Nucleus accumbens (tissue), 56 donors: ENCODE measurements at regions not wholly inside any gene's neighbourhood (a gene's known extent, or its start where the extent isn't known, plus 50 kb on each side); places are given as distances from the start of the nearest gene placed in this dataset.

Experiments
- DNase-seq, 56 donors: peaks; one replicate each; lab custom pipeline; 2025; lab: John Stamatoyannopoulos, UW

DNA sequence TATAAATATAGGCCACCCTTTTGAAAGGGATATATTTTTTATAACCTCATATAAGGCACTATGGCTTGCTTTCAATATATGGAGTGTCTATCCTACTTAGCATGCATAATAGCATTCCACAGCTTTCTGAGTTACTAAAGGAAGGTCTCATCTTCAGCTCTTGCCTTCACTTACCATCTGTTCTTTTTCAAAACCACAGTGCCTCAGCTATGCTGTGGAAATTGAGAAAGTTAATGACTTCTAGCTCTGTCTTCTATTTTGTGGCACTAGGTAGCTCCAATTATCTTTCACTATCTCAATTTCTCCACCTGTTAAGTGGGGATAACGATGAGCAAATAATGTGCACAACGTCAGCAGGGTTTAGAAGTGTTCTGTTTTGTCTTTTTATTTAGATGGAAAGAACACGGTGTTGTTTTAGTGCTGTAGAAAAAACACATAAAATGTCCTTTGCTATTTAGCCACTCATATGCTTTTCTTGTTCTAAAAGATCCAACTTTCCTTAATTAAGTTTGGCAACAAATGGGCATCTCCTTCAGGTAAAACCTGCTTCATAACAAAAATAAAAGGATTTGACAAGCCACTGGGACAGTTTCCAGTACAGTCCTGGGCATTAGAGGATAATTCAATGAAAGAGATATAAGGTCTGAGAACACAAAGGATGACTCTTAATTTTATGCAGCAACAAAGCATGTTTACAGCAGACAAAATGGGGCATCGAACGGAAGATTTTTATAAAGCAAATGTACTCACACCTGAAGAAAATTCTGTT lies 462.0 kb upstream of the SYT1 start:
- no peak for DNase-seq

DNA sequence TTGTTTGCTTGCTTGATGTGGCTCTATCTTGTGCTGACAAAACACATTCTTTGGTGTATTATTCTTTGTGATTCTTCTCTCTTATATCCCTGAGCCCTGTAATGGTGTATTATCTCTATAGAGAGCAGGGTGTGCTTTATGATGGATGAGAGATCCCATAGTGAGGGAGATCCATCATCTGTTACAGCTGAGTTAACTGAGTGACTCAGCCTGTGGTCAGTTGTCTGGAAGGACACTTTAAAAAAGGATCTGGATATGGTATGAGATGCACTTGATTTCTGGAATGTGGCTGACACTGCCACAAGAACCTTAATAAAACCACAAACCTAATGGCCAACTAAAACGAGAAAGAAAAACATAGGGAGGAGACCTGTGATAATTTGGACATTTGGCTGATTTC lies 461.4 kb upstream of the SYT1 start:
- no peak for DNase-seq

GRCh38 chr12:78403681-78404080 lies 460.9 kb upstream of the SYT1 start:
- DNase-seq: no peak

DNA sequence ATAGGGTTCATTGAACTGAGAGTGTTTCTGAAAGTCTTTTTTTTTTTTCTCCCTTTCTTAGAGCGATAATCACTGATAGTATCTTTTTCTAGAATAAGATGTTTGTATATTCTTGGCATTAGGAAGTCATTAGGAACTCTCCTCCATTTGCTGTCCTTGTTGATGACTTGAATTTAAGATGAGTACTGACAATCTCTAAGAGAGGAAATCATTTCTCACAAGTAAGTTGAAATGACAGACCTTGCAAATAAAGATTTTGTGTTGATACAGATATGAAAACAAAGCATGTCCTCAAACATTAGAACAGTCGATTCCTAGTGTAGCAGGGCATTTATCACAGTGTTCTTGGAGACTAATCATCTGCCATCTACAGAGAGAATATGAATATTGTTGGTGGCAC lies 458.4 kb upstream of the SYT1 start:
- no peak for DNase-seq

DNA sequence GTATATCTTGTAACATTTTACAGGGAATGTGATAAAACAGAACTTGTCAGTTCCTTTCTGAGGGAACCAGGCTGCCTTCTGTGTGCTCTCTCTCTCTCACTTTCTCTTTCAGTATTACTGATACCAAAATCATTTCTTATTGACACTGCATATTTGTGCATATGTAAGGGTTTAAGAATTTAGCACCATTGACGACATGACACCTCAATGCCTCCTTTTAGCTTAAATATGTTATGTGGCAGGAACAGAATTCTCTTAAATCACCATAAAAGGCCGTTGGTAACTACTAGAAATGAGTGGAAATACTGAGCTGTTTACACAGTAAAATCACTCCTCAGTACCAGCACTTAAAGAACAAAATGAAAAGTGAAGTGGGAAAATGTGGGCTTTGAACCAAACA lies 457.7 kb upstream of the SYT1 start:
- no peak for DNase-seq

- no peak for DNase-seq
Measured at GRCh38 chr12:78407722-78408121, 456.9 kb upstream of the SYT1 start.

- DNase-seq: no peak
Measured at GRCh38 chr12:78414071-78414470, 450.5 kb upstream of the SYT1 start.

GRCh38 chr12:78418919-78419318 lies 445.7 kb upstream of the SYT1 start:
- DNase-seq: no peak

DNA sequence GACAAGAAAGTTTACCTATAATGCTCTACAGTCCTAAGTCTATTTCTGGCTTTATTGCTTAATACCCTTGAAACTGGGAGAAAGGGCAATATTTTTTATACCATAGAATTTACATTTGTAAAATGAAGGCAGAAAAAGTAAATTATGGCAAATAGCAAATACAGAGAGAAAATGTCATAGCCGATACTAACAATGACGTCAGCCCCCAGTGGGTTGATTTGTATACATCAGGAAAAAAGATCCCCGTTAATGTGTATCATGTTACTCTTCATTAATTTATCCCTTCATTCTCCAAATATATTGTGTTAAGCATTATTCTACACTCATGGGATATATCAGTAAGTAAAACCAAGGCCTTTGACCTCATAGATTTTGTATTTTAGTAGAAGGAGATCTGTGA lies 445.1 kb upstream of the SYT1 start:
- no peak for DNase-seq

DNA sequence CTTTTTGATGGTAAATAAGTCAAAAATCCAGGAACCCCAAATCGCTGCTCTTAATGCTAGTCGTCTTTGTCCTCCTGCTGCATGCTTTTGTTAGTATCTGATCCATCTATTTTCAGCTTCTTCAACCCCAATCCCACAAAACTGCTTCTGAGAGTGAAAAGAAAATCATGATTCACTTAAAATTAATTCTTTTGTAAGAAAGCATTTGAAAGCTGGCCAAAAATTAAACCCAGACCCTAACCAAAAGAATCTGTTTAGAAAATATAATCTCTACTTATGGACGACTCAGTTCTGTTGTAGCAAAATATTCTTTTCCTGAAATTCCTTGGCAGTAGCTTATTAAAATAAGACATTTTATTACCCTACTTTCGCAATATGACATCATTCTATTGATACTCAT lies 443.6 kb upstream of the SYT1 start:
- no peak for DNase-seq

GRCh38 chr12:78430551-78430950 lies 434.0 kb upstream of the SYT1 start:
- no peak for DNase-seq

GRCh38 chr12:78431931-78432330 lies 432.6 kb upstream of the SYT1 start:
- DNase-seq: no peak

DNA sequence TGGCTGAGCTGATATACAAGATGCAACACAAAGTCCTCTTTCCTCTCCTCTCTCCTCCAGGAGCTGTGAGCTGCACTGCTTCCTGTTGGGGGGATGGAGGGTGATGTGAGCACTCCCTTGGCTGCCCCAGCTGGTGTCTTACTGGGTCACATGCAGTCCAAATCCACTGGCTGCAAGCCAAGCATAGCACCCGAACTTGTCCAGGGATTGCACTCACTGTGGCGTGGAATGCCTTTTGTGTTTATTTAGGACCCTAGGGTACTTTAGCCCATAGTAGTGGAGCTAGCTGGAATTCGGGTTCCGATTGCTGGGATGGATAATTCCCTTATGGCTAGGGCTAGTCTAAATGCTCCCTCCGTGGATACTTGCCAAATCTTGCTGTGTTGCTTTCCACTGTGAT lies 424.9 kb upstream of the SYT1 start:
- DNase-seq: no peak

DNA sequence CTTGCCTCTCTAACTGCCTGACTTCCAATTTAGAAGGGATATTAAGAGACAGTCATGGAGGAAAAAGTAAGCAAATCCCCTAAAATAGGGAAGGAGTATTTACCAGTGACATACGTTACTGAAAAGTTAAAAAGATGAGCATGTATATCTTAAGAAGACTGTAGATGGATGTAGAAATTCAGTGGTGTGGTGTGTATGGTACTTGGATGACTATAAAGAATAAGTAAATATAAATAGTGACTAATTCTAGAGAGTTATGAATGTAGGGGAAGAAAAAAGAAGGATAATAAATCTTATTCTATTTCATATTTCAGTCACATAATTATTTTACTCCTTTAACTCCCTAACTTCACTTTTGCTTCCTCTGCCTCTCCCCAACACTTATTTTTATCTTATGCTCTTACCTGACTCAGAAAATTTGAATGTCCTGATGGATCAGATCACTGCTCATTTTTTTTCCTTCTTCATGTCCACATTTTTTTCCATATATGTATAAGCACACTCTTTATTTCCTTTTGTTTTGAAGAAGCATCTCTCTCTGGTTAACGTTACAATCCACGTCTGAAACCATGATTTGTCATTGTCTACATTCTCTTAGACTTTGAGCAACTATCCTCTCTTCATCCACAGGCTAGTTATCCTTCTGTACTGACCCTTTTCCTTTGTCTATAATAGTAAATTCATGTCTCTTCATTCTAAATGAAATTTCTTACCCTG lies 422.7 kb upstream of the SYT1 start:
- no peak for DNase-seq

DNA sequence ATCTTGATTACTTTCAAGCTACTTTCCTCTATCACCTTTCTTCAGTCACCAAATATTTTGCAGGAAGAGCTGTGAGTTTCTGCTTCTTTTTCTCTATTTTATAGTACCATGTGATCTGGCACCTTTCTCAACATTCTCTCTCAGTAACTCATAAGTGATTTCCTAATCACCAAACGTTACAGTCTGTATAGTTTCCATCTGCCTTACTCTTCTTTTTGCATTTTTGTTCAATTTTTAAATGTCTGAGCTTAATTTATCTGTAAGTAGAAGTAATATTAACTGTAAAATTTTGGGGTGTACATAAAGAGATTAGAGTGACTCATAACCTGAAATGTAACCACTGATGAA lies 422.1 kb upstream of the SYT1 start:
- DNase-seq: no peak

- DNase-seq: no peak
Measured at GRCh38 chr12:78446555-78446954, 418.0 kb upstream of the SYT1 start.

DNA sequence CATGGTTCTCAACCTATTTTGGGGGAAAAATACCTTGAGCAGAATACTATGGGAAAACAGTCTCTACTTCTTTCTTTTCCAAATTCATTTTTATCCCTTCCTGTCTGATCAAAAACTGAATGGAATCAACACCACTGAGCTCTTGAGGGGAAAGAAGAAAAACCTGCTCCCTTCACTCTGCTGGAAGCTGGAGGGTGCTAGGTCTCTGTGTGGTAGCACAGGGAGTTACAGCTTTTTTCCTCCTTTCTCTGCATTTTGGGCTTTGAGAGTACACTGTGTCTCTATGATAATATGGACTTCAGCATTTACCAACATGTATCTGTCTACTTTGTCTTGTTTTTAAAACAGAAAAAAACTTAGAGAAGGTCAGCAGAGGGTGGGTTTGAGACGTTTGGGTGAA lies 417.2 kb upstream of the SYT1 start:
- no peak for DNase-seq

DNA sequence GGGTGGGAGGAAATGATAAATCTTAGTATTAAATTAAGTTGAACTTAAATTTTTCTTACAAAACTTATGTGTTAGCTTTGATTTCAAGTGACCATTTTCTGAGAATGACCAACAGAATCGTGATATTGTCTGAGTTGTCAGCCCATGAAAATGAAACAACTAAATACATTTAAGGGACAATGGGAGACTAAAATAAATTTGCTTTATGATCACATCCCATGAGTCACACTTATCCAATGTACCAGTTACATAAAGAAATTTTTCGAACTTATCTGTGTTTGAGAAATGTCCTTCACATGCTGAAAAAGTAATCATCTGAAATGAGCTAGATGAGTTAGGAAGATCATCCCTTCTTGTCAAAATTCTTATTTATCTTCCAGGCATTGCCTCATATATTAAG lies 415.9 kb upstream of the SYT1 start:
- no peak for DNase-seq

- no peak for DNase-seq
Measured at GRCh38 chr12:78455991-78456390, 408.6 kb upstream of the SYT1 start.

DNA sequence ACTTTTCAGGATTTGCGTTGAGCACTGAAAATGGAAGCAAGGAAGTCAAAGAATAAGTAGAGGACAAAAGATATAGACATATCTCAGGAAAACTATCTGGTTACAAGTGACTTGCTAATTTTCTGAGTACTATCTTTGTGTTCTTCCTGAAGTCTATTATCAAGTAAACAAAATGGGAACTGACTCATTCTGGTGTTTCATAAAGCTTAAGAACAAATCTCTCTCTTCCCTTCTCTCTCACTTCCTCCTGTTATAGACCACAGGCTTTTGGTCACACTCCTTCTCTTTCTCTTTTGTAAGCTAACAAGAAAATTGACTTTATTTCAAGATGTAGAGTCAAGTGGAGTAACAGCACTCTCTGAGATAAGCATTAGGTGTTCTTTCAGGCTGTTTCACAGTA lies 406.6 kb upstream of the SYT1 start:
- no peak for DNase-seq

DNA sequence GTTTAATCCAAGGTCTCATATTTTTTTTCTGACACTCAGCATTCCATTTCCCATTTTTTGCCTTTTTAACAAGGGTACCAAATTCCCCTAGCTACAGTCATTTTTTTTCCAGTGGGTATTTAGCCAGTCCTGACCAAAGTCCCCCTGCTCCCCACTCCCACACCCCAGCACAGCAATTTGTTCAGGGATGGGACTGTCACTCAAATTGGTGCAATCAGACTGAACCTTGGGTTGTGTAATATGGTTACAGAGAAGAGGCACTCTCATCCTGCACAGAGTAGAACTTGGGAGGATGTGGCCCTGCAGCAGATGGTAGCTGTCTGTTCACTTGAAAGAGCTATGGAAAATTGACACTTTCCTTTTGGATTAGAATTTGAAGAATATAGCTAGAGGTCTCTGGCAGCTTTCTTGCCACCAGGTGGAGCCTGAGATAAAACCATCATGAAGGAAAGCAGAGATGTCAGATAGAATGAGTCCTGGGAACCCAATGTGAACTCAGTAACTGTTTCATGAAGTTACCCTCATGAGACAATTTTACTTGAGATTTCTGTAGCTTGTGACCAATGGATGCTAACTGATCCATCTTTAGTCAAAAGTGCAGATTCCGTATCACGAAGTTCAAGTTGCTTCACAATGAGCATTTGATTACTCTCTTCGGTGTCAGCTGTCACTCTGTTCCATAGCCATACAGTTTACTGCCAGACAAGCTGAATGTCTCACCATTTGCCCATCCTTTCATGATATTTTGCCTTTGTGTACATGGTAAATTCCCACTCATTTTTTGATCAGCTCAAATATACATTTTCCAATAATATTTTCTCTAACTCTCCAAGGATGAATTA lies 394.0 kb upstream of the SYT1 start:
- peak in 11 of 56 donors; percentile 0 to 51 (median 14) for DNase-seq

DNA sequence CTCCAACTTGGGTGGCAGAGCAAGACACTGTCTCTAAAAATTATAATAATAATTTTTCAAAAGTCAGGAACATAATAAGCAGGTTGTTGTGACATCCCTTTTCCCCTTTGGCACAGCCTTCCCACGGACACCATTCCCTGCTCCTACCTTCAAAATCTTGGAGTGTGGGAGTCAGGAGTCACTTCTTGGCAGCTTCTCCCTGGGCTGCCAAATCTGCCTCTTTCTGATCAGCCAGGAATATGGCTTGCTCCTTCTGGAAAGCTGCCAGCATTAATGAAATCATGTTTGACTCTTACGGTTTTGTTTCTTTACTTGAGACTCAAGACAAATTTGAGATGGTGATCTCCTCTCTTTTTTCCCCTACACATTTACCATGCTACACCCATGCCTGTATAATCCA lies 391.4 kb upstream of the SYT1 start:
- peak in 17 of 56 donors; percentile 2 to 56 (median 12) for DNase-seq
